HUES6 (cell line): ENCODE measurements at regions not wholly inside any gene's neighbourhood (a gene's known extent, or its start where the extent isn't known, plus 50 kb on each side); places are given as distances from the start of the nearest gene placed in this dataset.

Experiments used
- H3K27ac ChIP-seq: 2 replicates; pipeline ENCODE4 v1.7.0; 2013; ENCODE audit warnings: low read depth, mild to moderate bottlenecking, low read length, inconsistent platforms
- H3K27me3 ChIP-seq: 2 replicates; pipeline ENCODE4 v1.6.1; 2013; ENCODE audit warnings: low read length; ENCODE audit not compliant: control insufficient read depth, insufficient read depth
- H3K36me3 ChIP-seq: 2 replicates; pipeline ENCODE4 v1.6.1; 2013; ENCODE audit warnings: low read length; ENCODE audit not compliant: control insufficient read depth, insufficient read depth
- H3K4me1 ChIP-seq: 2 replicates; pipeline ENCODE4 v1.6.1; 2013; ENCODE audit warnings: low read length; ENCODE audit not compliant: control insufficient read depth, insufficient read depth
- H3K4me3 ChIP-seq: 2 replicates; pipeline ENCODE4 v1.5.1; 2013; ENCODE audit warnings: low read depth, low read length
- H3K9ac ChIP-seq: one replicate; pipeline ENCODE4 v1.6.1; 2013; ENCODE audit warnings: mild to moderate bottlenecking, low read length
- H3K9me3 ChIP-seq: 2 replicates; pipeline ENCODE4 v1.6.1; 2013; ENCODE audit warnings: low read depth, low read length; ENCODE audit not compliant: control insufficient read depth, insufficient read depth

GRCh38 chr5:159536166-159536565 is 205.9 kb upstream of the IL12B start:
- Histone ChIP-seq H3K4me3 (no peak overlapping the region), H3K9ac (no peak overlapping the region), H3K4me1 (no peaks in the 10 kb centered on the region), H3K27ac (no peak overlapping the region), H3K27me3 (no peaks in the 10 kb centered on the region), H3K36me3 (no peaks in the 10 kb centered on the region), H3K9me3 (peaks cover 9% of the 10 kb centered on the region)

- Histone ChIP-seq H3K4me1 (no peaks in the 10 kb centered on the region), H3K36me3 (no peaks in the 10 kb centered on the region), H3K27me3 (no peaks in the 10 kb centered on the region), H3K27ac (no peak overlapping the region), H3K4me3 (no peak overlapping the region), H3K9me3 (peaks cover 9% of the 10 kb centered on the region), H3K9ac (no peak overlapping the region)
Observed at GRCh38 chr5:159536646-159537045, 206.4 kb upstream of the IL12B start.

GRCh38 chr5:159539678-159540077 is 209.4 kb upstream of the IL12B start:
- Histone ChIP-seq H3K9me3 (no peaks in the 10 kb centered on the region), H3K4me1 (no peaks in the 10 kb centered on the region)

GRCh38 chr5:159543326-159543725 is 213.0 kb upstream of the IL12B start:
- Histone ChIP-seq H3K27ac (no peak overlapping the region), H3K4me1 (no peaks in the 10 kb centered on the region), H3K36me3 (no peaks in the 10 kb centered on the region), H3K9ac (no peak overlapping the region), H3K4me3 (no peak overlapping the region), H3K27me3 (no peaks in the 10 kb centered on the region), H3K9me3 (peaks cover 10% of the 10 kb centered on the region)

More at GRCh38 chr5:159539678-159540077, 209.4 kb upstream of the IL12B start:
- H3K36me3 ChIP-seq = no peaks in the 10 kb centered on the region
- no peak overlapping the region for H3K27ac ChIP-seq
- no peaks in the 10 kb centered on the region for H3K27me3 ChIP-seq
- H3K9ac ChIP-seq = no peak overlapping the region
- no peak overlapping the region for H3K4me3 ChIP-seq

GRCh38 chr5:159545156-159545555 is 214.9 kb upstream of the IL12B start:
- Histone ChIP-seq H3K27me3 (no peaks in the 10 kb centered on the region), H3K4me3 (no peak overlapping the region), H3K27ac (no peak overlapping the region), H3K4me1 (no peaks in the 10 kb centered on the region), H3K9me3 (peaks cover 11% of the 10 kb centered on the region), H3K36me3 (no peaks in the 10 kb centered on the region), H3K9ac (no peak overlapping the region)

GRCh38 chr5:159547466-159548195 is 217.3 kb upstream of the IL12B start:
- no peak overlapping the region for H3K27ac ChIP-seq
- peaks cover 19% of the 10 kb centered on the region for H3K9me3 ChIP-seq
- H3K4me3 ChIP-seq = no peak overlapping the region
- H3K27me3 ChIP-seq = no peaks in the 10 kb centered on the region
- H3K9ac ChIP-seq = no peak overlapping the region
- H3K36me3 ChIP-seq = no peaks in the 10 kb centered on the region
- H3K4me1 ChIP-seq = no peaks in the 10 kb centered on the region

- Histone ChIP-seq H3K9me3 (peaks cover 19% of the 10 kb centered on the region), H3K9ac (no peak overlapping the region), H3K4me3 (no peak overlapping the region), H3K36me3 (no peaks in the 10 kb centered on the region), H3K27me3 (no peaks in the 10 kb centered on the region), H3K27ac (no peak overlapping the region), H3K4me1 (no peaks in the 10 kb centered on the region)
Observed at GRCh38 chr5:159548517-159548916, 218.2 kb upstream of the IL12B start.

- Histone ChIP-seq H3K27ac (no peak overlapping the region), H3K4me1 (no peaks in the 10 kb centered on the region), H3K36me3 (no peaks in the 10 kb centered on the region), H3K4me3 (no peak overlapping the region), H3K9ac (no peak overlapping the region), H3K27me3 (no peaks in the 10 kb centered on the region), H3K9me3 (peaks cover 19% of the 10 kb centered on the region)
Observed at GRCh38 chr5:159549046-159549445, 218.8 kb upstream of the IL12B start.

- H3K27ac ChIP-seq = no peak overlapping the region
- no peak overlapping the region for H3K4me3 ChIP-seq
- no peaks in the 10 kb centered on the region for H3K27me3 ChIP-seq
- H3K4me1 ChIP-seq = no peaks in the 10 kb centered on the region
- H3K36me3 ChIP-seq = no peaks in the 10 kb centered on the region
- peaks cover 19% of the 10 kb centered on the region for H3K9me3 ChIP-seq
- H3K9ac ChIP-seq = no peak overlapping the region
Observed at GRCh38 chr5:159550951-159551350, 220.7 kb upstream of the IL12B start.

- no peaks in the 10 kb centered on the region for H3K4me1 ChIP-seq
Observed at GRCh38 chr5:159552751-159553150, 222.5 kb upstream of the IL12B start.

GRCh38 chr5:159553792-159554191 is 223.5 kb upstream of the IL12B start:
- Histone ChIP-seq H3K4me1 (no peaks in the 10 kb centered on the region), H3K27me3 (no peaks in the 10 kb centered on the region), H3K9ac (no peak overlapping the region), H3K9me3 (peaks cover 9% of the 10 kb centered on the region; the same call in 1 of the 2 replicates), H3K4me3 (no peak overlapping the region), H3K36me3 (no peaks in the 10 kb centered on the region), H3K27ac (no peak overlapping the region)

More at GRCh38 chr5:159552751-159553150, 222.5 kb upstream of the IL12B start:
- Histone ChIP-seq H3K9me3 (peaks cover 10% of the 10 kb centered on the region; the same call in 1 of the 2 replicates), H3K4me3 (no peak overlapping the region), H3K36me3 (no peaks in the 10 kb centered on the region), H3K27me3 (no peaks in the 10 kb centered on the region), H3K9ac (no peak overlapping the region), H3K27ac (no peak overlapping the region)
